GM21717 (cell line): ENCODE measurements at regions not wholly inside any gene's neighbourhood (a gene's known extent, or its start where the extent isn't known, plus 50 kb on each side); places are given as distances from the start of the nearest gene placed in this dataset.

Experiments used
- ATAC-seq: cut with Tn5 transposase; IDR thresholded peaks from one replicate; pipeline ENCODE4 v1.9.1; 2021; ENCODE audit warnings: mild to moderate bottlenecking, moderate library complexity; ENCODE audit not compliant: unreplicated experiment

DNA sequence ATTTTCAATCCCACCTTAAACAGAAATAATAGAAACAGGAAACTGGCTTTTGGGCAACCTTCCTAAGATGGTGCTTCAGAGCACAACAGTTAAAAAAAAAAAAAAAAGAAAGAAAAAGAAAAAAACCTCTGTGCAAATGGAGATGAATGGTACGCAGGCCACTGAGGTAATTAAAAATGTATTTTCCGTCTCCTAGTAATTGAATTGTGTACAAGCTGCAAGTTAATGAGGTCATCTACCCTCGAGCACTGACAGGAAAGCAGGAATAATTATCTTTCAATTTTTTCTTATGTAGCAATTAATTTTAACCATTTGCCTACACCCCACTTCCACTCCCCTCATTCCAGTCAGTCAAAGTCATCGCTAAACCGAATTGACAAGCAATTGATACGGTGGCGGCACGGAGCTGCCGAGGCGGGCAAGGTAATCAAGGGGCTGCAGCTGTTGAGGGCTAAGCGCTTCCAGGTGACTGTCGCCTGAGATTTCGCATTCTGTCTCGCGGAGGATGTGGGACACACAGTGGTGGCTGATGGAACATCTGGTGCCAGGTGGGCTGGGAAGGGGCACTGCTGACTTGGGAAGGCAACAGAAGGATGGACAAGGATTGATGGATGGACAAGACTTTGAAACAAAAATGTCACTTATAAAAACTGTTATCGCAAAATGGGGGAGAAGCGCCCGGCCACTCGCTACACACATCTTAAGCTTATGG is 109.4 kb downstream of the RCN1 start:
- no peak for ATAC-seq

DNA sequence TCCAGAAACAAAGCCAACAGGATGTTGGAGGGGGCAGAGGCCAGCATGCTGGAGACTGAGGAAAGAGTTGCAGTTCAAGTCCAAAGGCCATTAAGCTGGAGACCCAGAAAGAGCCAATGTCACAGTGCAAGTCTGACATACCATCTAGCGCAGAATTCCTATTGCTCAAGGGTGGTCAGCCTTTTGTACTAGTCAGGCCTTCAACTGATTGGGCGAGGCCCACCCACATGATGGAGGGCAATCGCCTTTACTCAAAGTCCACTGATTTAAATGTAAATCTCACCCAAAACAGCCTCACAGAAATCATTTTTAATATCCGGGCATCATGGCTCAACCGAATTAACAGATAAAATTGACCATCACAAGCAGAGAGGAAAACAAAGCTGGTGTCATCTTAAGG is 113.9 kb downstream of the RCN1 start:
- no peak for ATAC-seq

DNA sequence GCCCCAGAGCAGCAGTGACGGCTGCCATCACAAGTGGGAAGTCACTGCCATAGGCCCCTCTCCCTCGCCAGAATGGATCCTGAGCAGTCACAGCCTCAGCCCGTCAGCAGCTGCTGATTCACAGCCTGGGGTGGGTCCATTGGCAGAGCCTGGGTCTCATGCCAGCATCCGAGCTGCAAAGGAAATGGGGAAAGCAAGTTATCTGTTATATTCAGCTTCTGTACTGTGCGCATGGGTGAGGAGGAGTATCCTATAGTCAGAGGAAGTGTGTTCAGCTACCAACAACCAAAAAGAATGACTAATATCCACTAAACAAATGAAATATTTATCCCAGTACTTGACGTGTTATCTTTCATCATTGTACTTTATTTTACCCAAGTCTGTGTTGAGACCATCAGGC is 119.7 kb downstream of the RCN1 start:
- no peak for ATAC-seq

DNA sequence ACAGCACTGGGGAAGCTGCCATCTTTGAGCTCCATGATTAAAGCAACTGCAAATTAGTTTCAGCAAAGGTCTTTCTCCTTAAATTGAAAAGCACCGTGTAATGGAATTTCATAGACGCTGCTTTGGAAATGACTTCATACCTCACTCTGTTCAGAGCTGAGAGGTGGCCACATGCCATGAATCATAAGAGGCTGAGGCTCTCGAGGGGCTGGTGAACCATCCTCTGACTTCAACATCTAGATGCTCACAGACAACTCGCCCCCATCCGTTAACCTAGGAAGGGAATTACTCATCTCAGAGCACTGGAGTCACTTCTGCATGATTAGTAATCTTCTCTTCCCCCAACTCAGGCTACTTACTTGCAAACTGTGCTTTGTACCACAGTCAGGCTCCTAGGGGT is 122.3 kb downstream of the RCN1 start:
- ATAC-seq = peak; percentile 64

DNA sequence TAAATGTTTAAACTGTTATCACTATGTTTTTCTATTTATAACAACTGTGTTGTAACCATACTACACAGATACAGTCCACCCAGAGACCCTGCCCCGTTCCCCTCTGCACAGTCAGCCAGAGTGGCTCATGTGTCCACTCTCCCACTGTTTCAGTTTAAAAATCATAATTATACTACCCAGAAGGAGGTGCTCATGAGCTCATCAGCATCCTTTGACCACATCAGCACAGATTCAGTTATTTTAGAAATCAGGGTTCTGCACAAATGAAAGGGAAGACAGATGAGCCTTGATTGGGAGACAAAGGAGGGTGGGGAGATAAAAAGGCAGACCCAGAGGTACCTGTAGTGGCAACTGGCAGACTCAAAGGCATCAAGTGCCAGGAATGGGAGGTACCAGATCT is 124.3 kb downstream of the RCN1 start:
- ATAC-seq = no peak

DNA sequence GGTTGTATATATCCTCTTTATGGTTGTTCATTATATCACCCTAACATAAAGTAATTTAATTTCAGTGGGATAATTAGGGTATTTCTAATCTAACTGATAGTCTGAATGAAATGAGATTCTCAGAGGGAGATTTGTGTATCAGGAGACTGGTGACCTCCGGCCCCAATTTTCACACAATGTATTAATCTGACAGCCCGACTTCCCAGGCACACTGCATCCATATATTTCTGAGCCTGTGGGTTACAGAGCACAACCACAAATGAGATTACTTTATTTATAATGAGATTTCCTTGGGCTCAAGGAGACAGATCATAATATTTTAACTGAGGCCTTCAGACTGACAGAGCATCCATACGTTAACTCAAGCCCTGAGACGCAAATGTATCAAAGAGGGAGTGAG is 125.9 kb downstream of the RCN1 start:
- no peak for ATAC-seq

DNA sequence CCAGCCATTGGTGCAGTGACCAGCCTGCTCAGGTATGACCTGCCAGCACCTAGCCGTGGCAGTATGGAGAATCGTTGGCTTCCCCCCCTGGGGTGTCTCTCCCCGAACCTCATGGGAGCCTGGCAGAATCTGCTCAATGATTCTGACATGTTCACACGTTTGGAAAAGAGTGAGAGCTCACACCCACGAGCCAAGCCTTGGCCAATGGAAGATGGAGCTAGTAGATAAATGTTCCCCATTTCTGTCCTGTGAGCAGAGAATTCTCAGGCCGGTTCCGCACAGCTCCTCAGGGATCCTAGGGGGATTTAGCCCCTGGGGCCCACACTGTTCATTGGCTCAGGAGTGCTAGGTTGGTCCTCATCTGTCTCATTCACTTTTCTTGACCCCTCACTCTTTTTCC is 128.4 kb downstream of the RCN1 start:
- ATAC-seq = no peak

DNA sequence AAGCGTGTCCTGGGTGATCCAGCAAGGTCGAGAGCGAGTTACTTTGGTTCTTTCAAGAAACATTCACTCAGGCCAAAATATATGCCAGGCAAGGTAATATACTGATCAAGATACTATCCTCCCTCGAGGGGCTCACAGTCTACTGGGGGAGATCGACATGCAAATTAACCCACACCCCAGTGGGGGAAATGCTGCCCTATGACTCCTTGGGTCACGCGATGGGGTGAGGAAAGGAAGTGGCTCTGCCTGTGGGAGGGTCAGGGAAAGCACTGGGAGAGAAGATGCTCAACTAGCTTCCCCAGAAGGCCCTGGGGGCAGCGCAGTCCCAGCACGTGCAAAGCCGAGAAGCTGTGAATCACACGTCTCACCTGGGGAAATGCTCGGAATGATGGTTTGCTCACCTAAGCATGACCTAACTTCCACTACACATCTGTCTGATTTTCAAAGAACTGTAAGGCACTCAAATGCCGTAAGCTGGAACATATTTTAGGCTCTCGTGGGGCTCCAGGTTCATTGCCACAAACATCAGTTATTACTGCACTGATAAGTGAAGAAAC is 130.7 kb downstream of the RCN1 start:
- no peak for ATAC-seq

DNA sequence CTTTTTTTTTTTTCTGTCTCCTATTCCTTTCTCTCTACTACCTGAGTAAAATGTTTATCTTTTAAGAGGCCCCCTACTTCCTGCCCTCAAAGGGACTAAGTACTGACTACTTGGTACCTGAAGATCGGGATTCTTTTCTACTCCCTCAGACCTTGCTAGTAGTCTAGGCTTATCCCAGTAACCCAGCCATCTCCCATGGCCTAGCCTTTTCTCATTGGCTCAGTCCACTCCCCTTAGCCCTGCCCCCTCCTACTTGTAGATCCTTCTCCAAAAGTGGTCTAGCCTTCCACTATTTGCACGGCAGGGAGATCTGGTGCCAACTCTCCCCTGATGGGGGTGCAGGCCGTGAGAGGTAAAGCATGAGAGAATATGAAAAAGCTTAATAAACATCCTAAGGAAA is 133.7 kb downstream of the RCN1 start:
- no peak for ATAC-seq

DNA sequence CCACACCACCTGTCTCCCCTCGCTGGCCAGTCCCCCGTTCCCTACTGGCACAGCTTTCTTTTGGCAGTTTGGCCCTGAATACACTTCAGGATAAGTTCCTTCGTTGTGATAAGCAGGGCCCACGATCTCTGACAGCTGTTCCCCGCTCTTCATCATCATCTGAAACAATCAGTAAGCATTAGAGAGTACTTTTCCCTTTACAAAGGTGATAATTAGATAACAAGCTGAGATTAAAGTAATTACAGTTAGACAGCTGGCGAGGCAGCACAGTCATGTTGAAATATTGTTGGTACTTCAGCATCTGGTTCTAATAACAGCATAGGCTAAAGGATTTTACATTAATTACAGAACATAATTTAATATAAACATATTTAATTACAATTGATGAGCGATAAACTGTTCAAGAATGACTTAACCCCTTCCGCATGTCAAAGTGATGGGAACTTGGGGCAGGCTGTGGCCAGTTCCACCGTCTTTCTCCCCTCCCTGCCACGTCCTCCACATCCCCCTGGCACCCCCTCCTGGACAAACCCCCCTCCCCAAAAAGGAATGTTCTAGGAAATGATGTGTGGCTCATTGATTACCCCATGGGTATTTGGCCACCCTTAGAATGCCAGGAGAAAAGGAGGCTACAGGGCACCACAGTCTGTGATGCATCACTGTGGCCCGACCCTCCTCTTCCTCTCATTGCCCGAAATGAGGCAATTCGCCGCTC is 134.9 kb downstream of the RCN1 start:
- no peak for ATAC-seq

DNA sequence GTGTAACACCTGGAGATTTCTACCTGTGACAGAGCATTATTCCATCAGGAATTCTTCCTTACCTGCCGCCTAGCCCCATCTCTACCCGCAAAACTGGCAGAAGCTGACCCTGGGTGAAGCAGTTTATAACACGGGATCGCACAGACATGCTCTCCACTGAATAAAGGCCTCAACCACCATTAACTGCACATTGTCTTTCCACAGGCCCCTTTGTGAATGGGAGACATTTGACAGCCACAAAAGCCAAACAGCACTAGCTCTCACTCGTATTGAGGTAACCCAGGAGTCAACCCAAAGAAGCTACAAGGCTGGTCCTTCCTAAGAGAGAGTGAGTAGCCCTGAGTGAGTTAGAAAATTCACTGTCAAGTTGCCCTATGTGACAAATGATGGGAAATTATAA is 135.6 kb downstream of the RCN1 start:
- ATAC-seq = no peak

DNA sequence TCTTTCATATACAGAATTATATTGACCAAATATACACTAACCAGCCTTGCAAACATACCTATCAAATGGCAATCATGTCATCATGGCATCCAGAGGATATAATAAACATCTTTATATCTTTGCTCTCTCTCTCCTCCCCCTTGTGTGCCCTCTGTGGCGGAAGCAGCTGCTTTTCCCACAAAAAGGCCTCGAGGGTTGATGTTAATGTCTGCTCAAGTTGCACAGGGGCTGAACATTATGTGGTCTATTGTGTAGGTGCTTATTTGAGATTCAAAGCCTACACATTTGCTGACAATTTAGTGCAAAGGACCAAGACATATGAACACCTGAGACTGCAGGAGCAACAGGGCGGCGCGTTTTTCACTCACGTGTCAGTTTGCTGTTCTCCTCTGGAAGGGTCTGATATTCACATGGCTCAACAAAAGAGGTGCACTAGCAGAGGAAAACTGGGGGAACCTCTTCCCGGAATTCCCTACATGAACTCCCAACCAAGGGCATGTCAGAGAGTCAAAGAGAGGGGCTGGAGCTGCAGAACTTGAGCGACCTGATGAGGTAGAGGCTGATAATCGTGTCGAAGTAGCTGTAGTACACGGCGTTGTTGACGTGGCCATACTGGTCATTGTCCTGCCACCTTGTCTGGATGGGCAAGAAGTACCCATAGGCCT is 138.8 kb downstream of the RCN1 start:
- ATAC-seq = no peak

DNA sequence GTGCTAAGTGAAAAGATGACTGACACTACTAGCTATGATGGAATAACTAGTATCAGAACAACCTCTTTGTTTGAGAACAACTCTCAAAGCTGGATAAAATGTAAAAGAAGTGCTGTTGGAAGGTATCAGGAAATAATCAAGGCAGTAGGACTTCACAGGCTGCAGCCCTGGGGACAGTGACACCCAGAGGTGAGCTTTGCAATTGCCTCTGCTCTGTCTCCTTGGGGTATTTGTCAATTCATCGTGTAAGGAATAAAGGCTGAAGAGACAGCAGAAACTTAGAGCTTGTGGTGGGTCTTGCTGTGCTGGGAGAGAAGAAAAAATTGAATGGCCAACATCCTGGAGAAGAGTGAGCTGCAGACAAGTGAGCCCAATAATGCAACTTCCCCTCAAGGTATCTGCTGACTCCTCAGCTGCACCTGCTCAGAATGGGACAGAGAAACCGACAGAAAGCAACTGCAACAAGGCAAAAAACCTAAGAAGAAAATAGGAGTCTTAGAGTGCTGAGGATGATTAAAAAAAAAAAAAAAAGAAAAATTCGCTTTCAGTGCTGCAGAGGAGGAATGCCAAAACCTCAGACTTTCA is 141.1 kb downstream of the RCN1 start:
- peak; percentile 80 for ATAC-seq

DNA sequence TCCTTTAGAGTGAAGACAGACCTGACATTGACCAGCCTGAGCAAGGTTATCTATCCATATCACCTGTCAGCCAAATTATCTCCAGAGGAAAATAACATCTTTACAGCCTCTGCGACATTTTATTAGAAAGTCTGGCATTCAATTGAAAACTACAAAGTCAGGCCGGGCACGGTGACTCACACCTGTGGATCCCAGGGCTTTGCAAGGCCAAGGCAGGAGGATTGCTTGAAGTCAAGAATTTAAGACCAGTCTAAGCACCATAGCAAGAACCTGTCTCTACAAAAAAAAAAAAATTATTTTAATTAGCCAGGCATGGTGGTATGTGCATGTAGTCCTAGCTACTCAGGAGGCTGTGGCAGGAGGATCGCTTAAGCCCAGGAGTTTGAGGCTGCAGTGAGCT is 141.6 kb downstream of the RCN1 start:
- no peak for ATAC-seq

DNA sequence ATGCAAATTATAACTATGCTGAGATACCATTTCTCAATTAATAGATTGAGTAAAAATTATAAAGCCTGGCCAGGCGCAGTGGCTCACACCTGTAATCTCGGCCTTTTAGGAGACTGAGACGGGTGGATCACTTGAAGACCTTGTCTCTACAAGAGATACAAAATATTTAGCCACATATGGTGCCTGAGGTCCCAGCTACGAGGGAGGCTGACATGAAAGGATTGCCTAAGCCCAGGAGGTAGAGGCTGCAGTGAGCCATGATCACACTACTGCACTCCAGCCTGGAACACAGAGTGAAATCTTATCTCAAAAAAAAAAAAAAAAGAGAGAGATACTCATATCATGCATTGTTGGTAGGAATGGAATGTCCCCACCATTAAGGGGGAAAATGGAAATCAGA is 142.4 kb downstream of the RCN1 start:
- ATAC-seq = no peak

DNA sequence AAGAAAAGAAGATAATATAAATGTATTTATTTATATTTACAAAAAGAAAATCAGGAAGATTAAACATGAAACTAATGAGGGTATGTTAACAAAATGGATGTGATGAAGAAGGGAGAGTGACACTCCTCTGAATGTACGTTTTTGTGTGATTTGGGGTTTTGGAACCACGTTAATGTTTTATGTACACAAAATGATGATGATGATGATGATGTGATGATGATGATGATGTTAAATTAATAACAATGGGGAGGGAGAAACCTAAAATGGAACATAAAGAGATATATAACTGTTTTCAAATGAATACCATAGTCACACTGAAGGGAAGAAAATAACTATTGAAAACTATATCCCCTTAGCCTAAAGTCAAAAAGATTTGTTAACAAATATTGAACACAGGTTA is 143.1 kb downstream of the RCN1 start:
- ATAC-seq = no peak

DNA sequence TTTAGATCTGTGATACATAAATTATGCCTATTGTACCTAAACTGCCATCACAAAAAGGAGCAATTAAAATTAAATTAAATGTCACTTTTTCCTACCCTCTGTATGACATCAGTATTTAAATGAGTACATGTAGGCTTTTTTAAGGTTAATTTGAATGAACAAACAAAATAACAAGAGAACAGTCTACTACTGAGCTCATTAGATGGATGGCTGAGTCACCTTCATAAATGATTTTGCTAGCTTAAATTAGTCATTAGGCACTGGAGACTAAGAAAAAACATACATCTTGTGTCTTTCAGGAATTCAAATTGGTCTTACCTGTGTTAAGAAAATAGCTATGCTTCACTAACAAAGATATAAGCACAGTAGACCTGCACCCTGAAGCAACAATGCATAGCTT is 153.6 kb downstream of the RCN1 start:
- ATAC-seq = no peak

DNA sequence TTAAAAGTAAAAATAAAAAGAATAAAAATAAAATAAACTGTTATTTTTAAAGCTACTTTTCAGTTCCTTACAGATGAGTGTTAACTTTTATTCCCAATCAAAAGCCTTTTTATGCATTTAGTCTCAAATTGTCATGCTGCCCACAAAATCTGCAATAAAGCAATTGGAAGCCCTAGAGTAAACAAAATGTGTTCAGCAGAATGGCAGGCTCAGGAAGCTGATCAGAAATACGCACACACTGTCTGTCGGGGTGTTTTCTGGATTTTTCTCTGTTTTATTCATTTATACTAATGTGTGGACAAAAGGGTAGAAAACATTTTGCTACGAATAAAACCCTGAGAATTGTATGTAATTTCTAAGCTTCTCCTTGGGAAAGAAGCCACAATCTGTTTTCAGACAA is 162.8 kb downstream of the RCN1 start:
- no peak for ATAC-seq

DNA sequence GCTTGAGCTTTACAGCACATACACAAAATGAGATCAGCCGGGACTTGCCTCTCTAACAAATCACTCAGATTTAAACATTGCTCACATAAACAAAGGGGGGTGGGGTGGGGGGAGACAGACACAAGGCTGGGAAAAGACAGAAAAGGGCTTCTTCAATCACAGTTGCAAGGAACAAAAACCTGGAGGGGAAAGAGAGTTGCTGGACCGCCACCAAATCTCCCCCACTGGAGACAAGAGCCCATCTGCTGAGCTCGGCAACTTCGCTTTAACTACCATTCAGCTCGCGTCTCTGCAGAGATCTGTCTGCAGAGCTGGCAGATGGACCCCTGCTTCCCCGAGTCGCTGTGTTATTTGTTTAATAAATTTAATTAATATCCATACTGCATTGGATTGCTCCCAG is 165.0 kb downstream of the RCN1 start:
- no peak for ATAC-seq

DNA sequence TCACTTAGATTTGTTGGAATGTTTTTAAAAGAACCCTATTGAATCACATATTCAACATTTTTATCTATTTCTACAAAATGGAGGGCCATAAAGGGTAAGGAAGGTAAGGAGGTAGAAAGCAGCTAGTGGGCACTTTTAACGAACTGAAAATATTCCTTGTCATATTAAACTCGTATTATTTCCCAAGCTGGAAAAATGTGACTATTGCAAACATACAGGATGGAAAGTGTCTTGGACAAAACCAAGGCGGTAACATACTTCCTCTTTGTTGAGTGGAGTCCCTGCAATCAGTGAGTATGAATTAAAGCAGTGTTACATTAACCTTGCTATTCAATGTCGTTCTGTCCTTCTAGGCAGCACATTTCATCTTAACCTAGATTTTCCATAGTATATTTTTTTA is 165.6 kb downstream of the RCN1 start:
- ATAC-seq = no peak

DNA sequence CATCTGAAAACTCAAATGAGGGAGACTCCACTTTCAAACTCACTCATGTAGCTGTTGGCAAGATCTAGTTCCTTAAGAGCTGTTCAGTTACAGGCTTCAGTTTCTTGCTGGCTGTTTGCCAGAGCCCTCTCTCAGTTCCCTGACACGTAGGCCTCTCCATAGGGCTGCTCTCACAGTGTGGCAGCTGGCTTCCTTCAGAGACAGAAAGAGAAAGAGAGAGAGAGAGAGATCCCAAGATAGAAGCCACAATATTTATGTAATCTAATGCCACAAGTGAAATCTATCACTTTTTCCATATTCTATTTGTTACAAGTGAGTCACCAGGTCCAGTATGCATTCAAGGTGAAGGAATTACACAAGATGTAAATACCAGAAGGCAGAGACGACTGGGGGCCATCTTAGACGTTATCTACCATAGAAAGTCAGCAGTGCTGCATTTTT is 168.8 kb downstream of the RCN1 start:
- ATAC-seq = peak; percentile 99

DNA sequence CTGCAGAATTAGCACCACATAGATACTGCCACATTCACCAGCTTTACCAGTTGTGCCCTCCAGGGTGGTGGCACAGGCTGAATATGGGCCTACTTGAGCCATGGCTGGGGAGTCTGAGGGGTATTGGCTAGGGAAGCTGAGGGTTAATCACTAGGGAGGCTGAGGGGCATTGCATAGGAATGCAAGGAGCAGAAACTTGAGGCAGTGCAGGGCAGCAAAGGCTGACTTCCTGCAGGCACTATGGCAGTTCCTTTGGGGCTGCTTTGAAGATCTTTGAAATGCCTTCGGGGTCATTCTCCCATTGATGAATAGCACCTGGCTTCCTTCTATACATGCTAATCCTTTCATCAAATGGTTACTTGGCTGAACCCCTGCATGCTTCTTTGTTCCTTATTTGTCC is 171.5 kb downstream of the RCN1 start:
- no peak for ATAC-seq
